GM21390 (cell line): ENCODE measurements at regions not wholly inside any gene's neighbourhood (a gene's known extent, or its start where the extent isn't known, plus 50 kb on each side); places are given as distances from the start of the nearest gene placed in this dataset.
A peak's percentile ranks its signal among the peaks of the same experiment; 100 is the strongest.

Source experiments
- ATAC-seq: cut with Tn5 transposase; IDR thresholded peaks from one replicate; pipeline ENCODE4 v1.9.1; 2021; ENCODE audit not compliant: unreplicated experiment

GRCh38 chr10:10503772-10504171 is 513.9 kb upstream of the CELF2 start:
- no peak for ATAC-seq

GRCh38 chr10:10508211-10508610 is 509.5 kb upstream of the CELF2 start:
- no peak for ATAC-seq

- no peak for ATAC-seq
Observed at GRCh38 chr10:10510179-10510578, 507.5 kb upstream of the CELF2 start.

- no peak for ATAC-seq
Observed at GRCh38 chr10:10513067-10513466, 504.6 kb upstream of the CELF2 start.

- no peak for ATAC-seq
Observed at GRCh38 chr10:10513898-10514297, 503.8 kb upstream of the CELF2 start.

- ATAC-seq: no peak
Observed at GRCh38 chr10:10514797-10515196, 502.9 kb upstream of the CELF2 start.

GRCh38 chr10:10515479-10516204 is 502.0 kb upstream of the CELF2 start:
- no peak for ATAC-seq

GRCh38 chr10:10516346-10517130 is 501.1 kb upstream of the CELF2 start:
- no peak for ATAC-seq

GRCh38 chr10:10517866-10518265 is 499.8 kb upstream of the CELF2 start:
- ATAC-seq: no peak

- ATAC-seq: no peak
Observed at GRCh38 chr10:10519674-10520073, 498.0 kb upstream of the CELF2 start.

GRCh38 chr10:10520491-10521385 is 496.9 kb upstream of the CELF2 start:
- peak; percentile 95 for ATAC-seq

- no peak for ATAC-seq
Observed at GRCh38 chr10:10526846-10527245, 490.8 kb upstream of the CELF2 start.

GRCh38 chr10:10527861-10528562 is 489.7 kb upstream of the CELF2 start:
- ATAC-seq: no peak

- ATAC-seq: no peak
Observed at GRCh38 chr10:10528563-10528910, 489.1 kb upstream of the CELF2 start.

GRCh38 chr10:10530313-10530712 is 487.4 kb upstream of the CELF2 start:
- no peak for ATAC-seq

GRCh38 chr10:10532236-10532635 is 485.4 kb upstream of the CELF2 start:
- no peak for ATAC-seq

- ATAC-seq: no peak
Observed at GRCh38 chr10:10532826-10533225, 484.8 kb upstream of the CELF2 start.

GRCh38 chr10:10533437-10533836 is 484.2 kb upstream of the CELF2 start:
- no peak for ATAC-seq

GRCh38 chr10:10538326-10538725 is 479.3 kb upstream of the CELF2 start:
- no peak for ATAC-seq

- no peak for ATAC-seq
Observed at GRCh38 chr10:10540398-10540797, 477.3 kb upstream of the CELF2 start.

- ATAC-seq: no peak
Observed at GRCh38 chr10:10542477-10542876, 475.2 kb upstream of the CELF2 start.
